OCI-LY7 (cell line): ENCODE measurements at regions not wholly inside any gene's neighbourhood (a gene's known extent, or its start where the extent isn't known, plus 50 kb on each side); places are given as distances from the start of the nearest gene placed in this dataset.

Source experiments
- BruUV-seq: library from RNA; stranded (reverse); fragments of 400-500 nt; replicated peaks from 2 replicates; lab custom pipeline; 2021; lab: Mats Ljungman, UMichigan
- CTCF ChIA-PET: fragments of 300-600 bp; sonication (Branson Sonifier 250); formaldehyde crosslinking; loops from one replicate; lab custom pipeline; 2022; ENCODE audit warnings: antibody characterized with exemption; ENCODE audit not compliant: unreplicated experiment; lab: Charles Lee
- POLR2A ChIA-PET: fragments of 300-600 bp; sonication (Branson Sonifier 250); formaldehyde crosslinking; loops from one replicate; lab custom pipeline; 2022; ENCODE audit warnings: antibody characterized with exemption; lab: Charles Lee
- DNase-seq: peaks from one replicate; pipeline ENCODE4 v3.0.0-alpha.2; 2015; ENCODE audit warnings: low spot score
- H2AFZ ChIP-seq: fragments of 200-600 bp; sonication (generic), shearing (Covaris generic); 2 replicates; pipeline ENCODE4 v1.6.1; 2014; ENCODE audit warnings: mild to moderate bottlenecking, antibody characterized with exemption, low read length, moderate library complexity
- H3K27ac ChIP-seq: fragments of 200-600 bp; sonication (generic); 2 replicates; pipeline ENCODE4 v1.5.1; 2014; ENCODE audit warnings: mixed run types, low read depth, mild to moderate bottlenecking, moderate library complexity, low read length, inconsistent platforms; ENCODE audit not compliant: poor library complexity, severe bottlenecking
- H3K36me3 ChIP-seq: fragments of 200-600 bp; sonication (generic); 2 replicates; pipeline ENCODE4 v1.6.1; 2014; ENCODE audit warnings: mild to moderate bottlenecking, antibody characterized with exemption, low read length, moderate library complexity, mixed read lengths; ENCODE audit not compliant: insufficient read depth
- H3K4me1 ChIP-seq: fragments of 200-600 bp; sonication (generic); 2 replicates; pipeline ENCODE4 v1.5.1; 2014; ENCODE audit warnings: mild to moderate bottlenecking, low read length; ENCODE audit not compliant: insufficient read depth, poor library complexity, severe bottlenecking
- H3K4me2 ChIP-seq: fragments of 200-600 bp; sonication (generic); 2 replicates; pipeline ENCODE4 v1.6.1; 2014; ENCODE audit warnings: mild to moderate bottlenecking, low read length
- H3K4me3 ChIP-seq: fragments of 200-600 bp; sonication (generic); 2 replicates; pipeline ENCODE4 v1.5.1; 2014; ENCODE audit warnings: mild to moderate bottlenecking, low read depth, low read length; ENCODE audit not compliant: poor library complexity, severe bottlenecking
- H3K79me2 ChIP-seq: fragments of 200-600 bp; sonication (generic); 2 replicates; pipeline ENCODE4 v1.6.1; 2016; ENCODE audit warnings: low read depth, mild to moderate bottlenecking, low read length, moderate library complexity, mixed read lengths; ENCODE audit not compliant: insufficient read depth
- H3K9me2 ChIP-seq: fragments of 200-600 bp; sonication (generic); 2 replicates; pipeline ENCODE4 v1.6.1; 2016; ENCODE audit warnings: mild to moderate bottlenecking, low read length, mixed read lengths; ENCODE audit not compliant: insufficient read depth
- H3K9me3 ChIP-seq: fragments of 200-600 bp; sonication (generic); 2 replicates; pipeline ENCODE4 v1.6.1; 2014; ENCODE audit warnings: mild to moderate bottlenecking, mixed run types, low read length, mixed read lengths
- H4K20me1 ChIP-seq: fragments of 200-600 bp; sonication (generic); 2 replicates; pipeline ENCODE4 v1.6.1; 2014; ENCODE audit warnings: mild to moderate bottlenecking, antibody characterized with exemption, low read length, moderate library complexity, mixed read lengths; ENCODE audit not compliant: insufficient read depth
- CTCF ChIP-seq: fragments of 200-600 bp; sonication (generic); conservative IDR thresholded peaks from 2 replicates; pipeline ENCODE4 v1.5.1; 2014; ENCODE audit warnings: mild to moderate bottlenecking, antibody characterized with exemption, low read length, moderate library complexity, mixed read lengths
- EZH2phosphoT487 ChIP-seq: fragments of 200-600 bp; sonication (generic); IDR thresholded peaks from 2 replicates; pipeline ENCODE4 v1.6.1; 2018; ENCODE audit warnings: low read depth, borderline replicate concordance, mild to moderate bottlenecking, mixed run types, antibody characterized with exemption, low read length, moderate library complexity, mixed read lengths
- intact Hi-C: fragments of 100-400 bp; cut with micrococcal nuclease; formaldehyde crosslinking; loops from one replicate; pipeline ENCODE4 v1.10.0; 2022; ENCODE audit not compliant: unreplicated experiment

GRCh38 chr1:30146448-30146847 is 576.9 kb downstream of the MATN1 start:
- CTCF ChIA-PET = no interaction called here
- no peak for TF ChIP-seq CTCF
- no peak for TF ChIP-seq EZH2phosphoT487

GRCh38 chr1:30145723-30146303 is 577.6 kb downstream of the MATN1 start:
- Histone ChIP-seq H2AFZ (no peak overlapping the region), H3K9me2 (no peaks in the 10 kb centered on the region), H3K4me1 (no peaks in the 10 kb centered on the region), H4K20me1 (no peaks in the 10 kb centered on the region), H3K4me2 (no peak overlapping the region), H3K4me3 (no peak overlapping the region), H3K36me3 (no peaks in the 10 kb centered on the region), H3K79me2 (no peaks in the 10 kb centered on the region), H3K9me3 (no peaks in the 10 kb centered on the region), H3K27ac (no peak overlapping the region)
- no peak for DNase-seq
- TF ChIP-seq CTCF = no peak
- TF ChIP-seq EZH2phosphoT487 = no peak
- POLR2A ChIA-PET = no interaction called here
- BruUV-seq = no TSS peak
- intact Hi-C loops = no loop called here
- CTCF ChIA-PET = no interaction called here

More at GRCh38 chr1:30146448-30146847, 576.9 kb downstream of the MATN1 start:
- Histone ChIP-seq H3K9me3 (no peaks in the 10 kb centered on the region), H3K9me2 (no peaks in the 10 kb centered on the region), H3K4me2 (no peak overlapping the region), H3K4me3 (no peak overlapping the region), H4K20me1 (no peaks in the 10 kb centered on the region), H3K36me3 (no peaks in the 10 kb centered on the region), H3K79me2 (no peaks in the 10 kb centered on the region), H2AFZ (no peak overlapping the region), H3K27ac (no peak overlapping the region), H3K4me1 (no peaks in the 10 kb centered on the region)
- no TSS peak for BruUV-seq
- POLR2A ChIA-PET = no interaction called here
- DNase-seq = no peak
- intact Hi-C loops = no loop called here

GRCh38 chr1:30144831-30145230 is 578.6 kb downstream of the MATN1 start:
- POLR2A ChIA-PET = no interaction called here
- intact Hi-C loops = no loop called here
- no peaks in the 10 kb centered on the region for H3K9me2 ChIP-seq

More at GRCh38 chr1:30144831-30145230, 578.6 kb downstream of the MATN1 start:
- no peak overlapping the region for H2AFZ ChIP-seq
- H3K36me3 ChIP-seq = no peaks in the 10 kb centered on the region
- H3K79me2 ChIP-seq = no peaks in the 10 kb centered on the region
- CTCF ChIA-PET = no interaction called here
- BruUV-seq = no TSS peak
- H3K4me1 ChIP-seq = no peaks in the 10 kb centered on the region
- no peaks in the 10 kb centered on the region for H3K9me3 ChIP-seq
- H3K4me3 ChIP-seq = no peak overlapping the region
- DNase-seq = no peak
- TF ChIP-seq CTCF = no peak
- TF ChIP-seq EZH2phosphoT487 = no peak
- H3K4me2 ChIP-seq = no peak overlapping the region
- no peak overlapping the region for H3K27ac ChIP-seq
- no peaks in the 10 kb centered on the region for H4K20me1 ChIP-seq
